HG03139 (cell line): ENCODE measurements at regions not wholly inside any gene's neighbourhood (a gene's known extent, or its start where the extent isn't known, plus 50 kb on each side); places are given as distances from the start of the nearest gene placed in this dataset.

Source experiments
- ATAC-seq: cut with Tn5 transposase; IDR thresholded peaks from one replicate; pipeline ENCODE4 v1.9.1; 2021; ENCODE audit not compliant: unreplicated experiment

DNA sequence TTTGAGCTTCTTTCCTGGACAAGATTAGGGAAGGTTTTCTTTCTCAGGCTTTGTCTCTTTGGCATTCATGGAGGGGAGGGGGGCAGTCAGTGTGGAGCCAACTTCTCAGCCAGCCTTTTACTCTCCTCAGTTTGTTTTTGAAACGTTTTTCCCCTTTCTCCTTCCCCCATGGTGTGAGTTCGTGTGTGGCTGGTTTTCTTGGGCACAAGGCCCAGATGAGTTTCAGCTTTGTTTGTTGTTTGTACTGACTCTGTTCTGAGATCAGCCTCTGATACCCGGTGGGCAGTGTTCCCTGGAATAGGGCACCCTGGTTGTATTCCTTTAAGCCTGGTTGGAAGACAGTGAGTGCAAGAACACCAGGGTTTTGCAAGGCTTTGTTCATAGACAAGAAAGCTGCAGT is 168.2 kb upstream of the RARB start:
- ATAC-seq = no peak

DNA sequence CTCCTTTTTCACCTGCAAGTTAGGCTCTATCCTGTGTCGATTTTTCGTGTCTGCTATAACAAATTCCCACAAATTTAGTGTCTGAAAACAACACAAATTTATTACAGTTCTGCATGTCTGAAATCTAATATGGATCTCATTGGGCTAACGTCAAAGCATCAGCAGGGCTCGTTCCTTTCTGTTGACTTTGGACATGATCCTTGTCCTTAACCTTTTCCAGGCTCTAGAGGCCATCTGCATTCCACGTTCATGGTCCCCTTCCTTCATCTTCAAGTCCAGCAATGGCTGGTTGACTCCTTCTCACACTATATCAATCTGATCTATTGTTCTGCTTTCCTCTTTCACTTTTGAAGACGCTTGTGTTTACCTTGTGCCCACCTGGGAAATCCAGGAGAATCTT is 165.7 kb upstream of the RARB start:
- no peak for ATAC-seq

DNA sequence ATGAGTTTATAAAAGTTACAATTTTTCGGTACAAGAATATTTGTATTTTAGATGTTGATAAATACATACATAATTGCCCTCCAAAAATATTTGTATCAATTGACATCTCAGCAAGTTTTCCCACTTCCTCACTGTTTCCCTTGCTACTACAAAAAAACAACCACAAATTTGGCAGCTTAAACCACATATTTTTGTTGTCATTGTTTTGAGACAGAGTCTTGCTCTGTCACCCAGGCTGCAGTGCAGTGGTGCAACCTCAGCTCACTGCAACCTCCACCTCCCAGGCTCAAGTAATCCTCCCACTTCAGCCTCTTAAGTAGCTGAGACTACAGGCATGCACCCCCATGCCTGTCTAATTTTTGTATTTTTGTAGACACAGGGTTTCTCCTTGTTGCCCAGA is 162.8 kb upstream of the RARB start:
- ATAC-seq = no peak

DNA sequence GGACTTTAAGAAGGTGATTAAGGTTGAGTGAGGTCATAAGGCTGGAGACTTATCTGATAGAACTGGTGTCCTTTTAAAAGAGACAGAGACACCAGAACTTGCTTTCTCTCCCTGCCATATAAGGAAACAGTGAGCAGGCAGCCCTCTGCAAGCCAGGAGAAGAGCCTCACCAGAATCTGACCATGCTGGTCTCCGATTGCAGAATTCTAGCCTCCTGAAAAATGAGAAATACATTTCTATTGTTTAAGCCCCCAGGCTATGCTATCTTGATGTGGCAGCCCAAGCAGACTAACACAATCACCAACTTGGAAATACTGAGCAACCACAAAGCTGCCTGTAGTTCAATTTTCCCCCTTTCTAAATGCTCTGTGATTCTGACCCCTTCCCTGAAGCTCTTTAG is 161.4 kb upstream of the RARB start:
- ATAC-seq = no peak

DNA sequence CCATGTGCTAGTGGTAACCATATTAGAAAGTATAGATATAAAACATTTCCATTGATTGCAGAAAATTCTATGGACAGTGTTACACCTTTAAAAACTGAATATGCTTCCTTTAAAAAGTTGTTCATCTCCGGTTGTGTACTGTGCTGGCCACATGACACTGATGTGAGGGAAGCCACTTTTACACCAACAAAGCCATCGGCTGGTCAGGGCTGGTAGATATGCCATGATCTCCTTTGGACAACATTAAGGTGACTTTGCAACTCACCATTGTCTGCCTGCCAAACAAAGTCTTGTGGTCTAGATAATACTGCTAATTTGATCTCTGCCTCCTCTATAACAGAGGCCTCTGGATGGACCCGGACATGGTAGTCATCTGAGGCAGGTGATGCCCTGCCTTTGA is 156.0 kb upstream of the RARB start:
- ATAC-seq = no peak

DNA sequence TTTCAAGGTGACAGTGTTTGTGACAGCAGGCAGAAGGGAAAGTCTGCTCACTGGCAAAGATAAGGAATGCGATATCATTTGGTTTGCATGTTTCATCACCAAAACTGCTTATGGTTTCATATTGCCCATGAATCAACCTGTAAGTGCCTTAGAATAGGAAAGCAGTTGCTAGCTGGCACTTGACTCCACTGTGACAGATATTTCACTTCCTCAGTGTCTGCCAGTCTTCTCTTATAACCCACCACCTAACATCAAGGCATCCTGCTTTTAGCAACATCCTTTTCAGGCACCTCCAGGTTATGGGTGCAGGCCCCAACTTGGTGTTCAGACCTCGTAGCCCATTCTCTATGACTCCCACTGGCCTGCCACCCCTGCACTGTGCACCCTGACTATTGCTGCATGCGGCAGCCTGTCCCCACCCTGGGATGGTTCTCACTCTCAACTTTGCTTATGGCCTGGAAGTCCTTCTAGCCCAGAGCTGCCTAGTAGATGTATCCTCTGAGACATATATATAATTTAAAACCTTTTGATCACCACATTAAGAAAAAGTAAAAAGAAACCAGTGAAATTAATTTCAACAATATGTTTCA is 154.4 kb upstream of the RARB start:
- no peak for ATAC-seq

DNA sequence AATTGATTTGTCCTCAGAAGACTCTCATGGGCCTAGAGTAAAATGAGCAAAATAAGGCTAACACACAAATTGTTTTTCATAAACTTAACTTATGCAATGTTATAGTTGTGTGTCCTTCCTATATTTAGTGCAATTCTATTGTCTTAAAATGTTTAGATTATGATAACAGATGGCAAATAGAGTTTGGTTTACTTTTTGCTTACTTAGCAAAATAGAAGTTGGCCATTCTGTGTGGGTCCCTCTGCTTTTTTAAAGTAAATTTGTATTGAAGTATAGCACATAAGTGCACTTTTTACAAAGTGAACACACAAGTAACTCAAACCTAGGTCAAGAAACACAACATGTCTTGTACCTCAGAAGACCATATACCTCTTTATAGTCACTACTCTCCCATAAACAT is 150.6 kb upstream of the RARB start:
- no peak for ATAC-seq

DNA sequence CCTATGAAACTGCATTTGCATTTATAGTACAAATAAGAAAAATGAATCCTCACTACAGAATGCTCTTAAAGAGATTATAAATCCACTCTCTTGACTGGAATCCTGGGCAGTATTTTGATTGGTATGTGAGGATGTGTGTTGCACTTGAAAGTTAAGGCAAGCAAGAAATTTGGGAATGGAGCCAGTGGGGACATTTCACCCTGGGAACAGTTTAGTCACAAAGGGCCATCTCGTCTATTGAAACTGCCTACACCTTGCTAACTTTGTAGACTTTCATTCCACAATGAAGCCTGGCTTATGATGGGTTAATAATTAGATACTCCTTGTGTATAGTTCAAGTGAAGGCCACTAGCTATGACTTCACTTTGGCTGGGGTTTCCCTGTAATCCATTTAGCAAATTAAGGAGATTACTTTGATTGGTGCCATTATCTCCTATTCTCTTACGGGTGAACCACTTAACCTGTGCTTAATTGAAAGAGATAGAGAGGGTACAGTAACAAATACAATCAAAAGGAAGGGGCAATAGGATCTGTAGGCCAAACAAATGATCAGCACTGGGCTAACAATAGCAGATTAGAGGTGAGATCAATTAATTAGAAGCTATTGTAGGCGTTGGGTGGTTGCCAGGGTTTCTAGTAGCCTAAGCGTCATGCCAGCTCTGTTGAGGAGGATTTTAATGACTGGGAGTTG is 146.9 kb upstream of the RARB start:
- no peak for ATAC-seq

DNA sequence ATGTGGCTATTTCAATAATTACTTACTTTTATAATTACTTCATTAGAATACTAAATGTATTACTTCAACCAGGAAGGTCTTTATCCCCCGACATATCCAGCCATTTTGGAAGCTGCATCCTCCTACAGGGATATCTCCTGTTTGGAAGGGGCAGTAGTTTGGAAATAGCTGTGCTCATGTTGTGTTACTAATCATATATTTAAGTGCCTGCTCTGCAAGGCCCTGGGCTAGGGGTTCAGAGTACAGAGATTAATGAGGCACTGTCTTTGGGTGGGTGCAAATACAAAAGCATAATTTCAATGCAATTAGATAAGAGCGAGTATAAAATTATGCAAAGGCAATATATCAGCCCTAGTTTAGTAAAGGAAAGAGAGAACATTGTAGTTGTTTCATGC is 146.3 kb upstream of the RARB start:
- ATAC-seq = no peak

DNA sequence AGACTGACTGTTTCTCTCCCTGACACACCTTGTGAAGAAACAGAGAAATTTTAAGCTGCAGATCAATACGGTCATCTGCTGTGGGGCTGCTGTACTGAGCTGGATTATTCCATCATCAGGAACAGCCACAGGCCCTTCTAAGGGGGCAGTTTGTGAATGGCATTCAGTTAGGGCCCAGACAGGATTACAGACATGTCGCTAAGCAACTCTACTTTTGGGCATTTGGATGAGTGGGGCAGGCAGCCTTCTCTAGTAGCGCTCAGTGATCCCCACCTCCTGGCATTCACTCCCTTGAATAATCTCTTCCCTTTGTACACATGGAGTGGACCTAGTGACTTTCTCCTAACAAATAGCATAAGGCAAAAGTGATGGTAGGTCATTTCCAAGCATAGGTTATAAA is 144.4 kb upstream of the RARB start:
- no peak for ATAC-seq

DNA sequence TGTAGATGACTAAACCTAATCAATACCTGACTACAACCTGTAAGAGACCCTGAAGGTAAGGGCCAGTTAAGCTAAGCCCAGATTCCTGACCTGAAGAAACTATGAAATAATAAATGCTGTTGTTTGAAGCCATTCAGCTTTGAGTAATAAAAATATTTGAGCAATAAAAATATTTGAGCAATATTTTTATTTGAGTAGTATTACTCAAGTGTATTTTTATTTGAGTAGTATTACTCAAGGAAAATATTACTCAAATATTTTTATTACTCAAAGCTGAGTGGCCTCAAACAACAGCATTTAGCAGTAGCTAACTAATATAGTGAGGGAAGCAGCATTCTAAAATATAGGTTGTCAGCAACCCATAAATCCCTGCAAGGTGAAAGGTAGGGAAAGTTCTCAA is 143.8 kb upstream of the RARB start:
- ATAC-seq = no peak

DNA sequence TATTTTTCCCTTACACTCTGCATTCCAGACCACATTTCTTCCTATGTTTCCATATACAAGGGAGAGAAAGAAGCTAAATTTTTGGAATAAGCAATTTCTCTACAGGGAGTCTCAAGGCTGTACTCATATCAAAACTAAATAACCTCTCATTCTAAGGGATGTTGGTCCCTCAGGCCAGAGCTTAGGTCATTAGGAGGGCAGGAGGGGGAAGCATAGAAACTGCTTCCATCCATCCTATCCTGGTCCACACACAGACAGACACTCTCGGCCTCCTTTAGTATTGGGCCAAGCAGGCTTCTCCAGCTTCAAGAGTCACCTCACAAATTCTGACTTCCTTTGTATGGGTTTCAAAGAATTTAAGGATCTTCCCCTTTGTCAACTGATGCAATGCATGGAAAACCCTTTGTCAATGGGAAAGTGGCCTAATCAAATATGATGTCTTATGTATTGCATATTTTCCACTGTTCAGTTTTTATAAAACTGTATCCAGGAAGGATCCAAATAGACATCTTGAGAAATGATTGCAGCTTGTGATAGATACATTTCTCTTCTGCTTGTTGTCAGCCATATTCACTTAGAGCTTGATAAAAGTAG is 140.7 kb upstream of the RARB start:
- no peak for ATAC-seq

DNA sequence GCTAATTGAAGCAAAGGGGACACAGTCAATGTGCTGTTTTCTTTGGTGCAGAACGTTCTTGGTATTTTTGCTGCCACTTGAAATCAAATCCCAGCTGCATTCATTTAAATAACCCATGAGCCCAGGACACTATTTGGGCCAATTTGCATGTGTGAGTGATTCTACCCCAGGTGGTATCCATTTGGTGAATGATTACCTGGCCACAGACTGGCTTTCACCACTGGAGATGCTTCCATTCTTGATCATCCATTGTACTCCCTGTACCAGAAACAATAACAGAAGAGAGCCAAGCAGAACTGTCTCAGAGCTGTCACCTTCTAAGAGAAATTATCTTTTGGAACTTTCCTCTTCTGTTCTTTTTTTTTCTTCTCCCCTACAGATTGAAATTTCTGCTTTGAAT is 139.7 kb upstream of the RARB start:
- ATAC-seq = no peak

DNA sequence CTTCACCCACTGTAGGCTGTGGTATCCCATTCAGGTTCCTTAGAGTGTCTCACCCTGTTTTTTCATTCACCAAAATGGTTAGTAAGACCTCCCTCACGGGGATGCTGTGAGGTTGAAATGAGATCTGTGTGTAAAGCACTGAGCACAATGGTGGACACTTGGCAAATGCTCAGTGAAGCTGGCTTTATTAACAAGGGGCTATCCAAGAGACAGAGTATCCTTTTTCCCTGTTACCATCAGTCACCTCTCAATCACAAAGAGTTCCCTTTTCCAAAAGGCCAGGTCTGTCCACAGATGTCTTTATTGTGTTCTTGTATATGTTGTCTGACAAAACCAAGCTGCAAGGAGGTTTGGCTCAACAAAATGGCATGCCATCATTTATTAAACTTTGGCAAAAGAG is 138.9 kb upstream of the RARB start:
- no peak for ATAC-seq

DNA sequence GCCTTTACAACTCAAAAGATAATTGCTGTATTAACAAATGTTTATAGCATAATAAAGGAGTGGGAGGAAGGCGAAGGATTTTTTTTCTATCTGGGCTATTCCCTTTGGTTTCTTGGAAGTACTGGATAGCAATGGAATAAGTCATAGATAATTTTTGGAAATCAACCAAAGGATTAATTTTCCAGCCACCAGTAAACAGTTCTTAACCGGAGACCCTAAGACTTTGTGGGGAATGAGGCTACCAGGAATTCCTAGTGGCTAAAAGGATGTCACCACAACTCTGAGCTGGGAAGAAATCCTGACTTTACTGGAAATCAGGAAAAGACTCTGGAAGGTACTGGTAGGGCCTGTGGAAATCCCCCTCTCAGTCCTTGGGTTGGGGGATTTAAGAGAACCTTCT is 138.4 kb upstream of the RARB start:
- no peak for ATAC-seq

DNA sequence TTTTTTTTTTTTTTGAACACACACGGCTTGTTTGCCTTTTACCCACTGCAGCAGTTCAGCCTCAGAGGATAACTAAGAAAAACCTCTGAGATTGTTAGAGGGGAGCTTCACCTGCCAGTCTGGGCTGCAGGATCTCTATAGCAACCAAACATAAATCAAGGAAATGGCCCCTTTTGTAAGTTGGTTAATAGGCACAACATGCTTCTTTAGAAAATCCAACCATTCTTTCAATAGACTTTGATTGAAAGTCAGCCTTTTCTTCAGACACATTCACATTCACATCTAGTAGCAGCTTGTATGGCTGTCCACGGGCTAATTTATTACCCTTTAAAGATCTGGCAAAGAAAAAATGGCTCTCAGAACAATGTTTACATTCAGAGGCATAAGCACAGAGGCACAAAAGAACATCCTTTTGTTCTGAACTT is 136.6 kb upstream of the RARB start:
- ATAC-seq = no peak

DNA sequence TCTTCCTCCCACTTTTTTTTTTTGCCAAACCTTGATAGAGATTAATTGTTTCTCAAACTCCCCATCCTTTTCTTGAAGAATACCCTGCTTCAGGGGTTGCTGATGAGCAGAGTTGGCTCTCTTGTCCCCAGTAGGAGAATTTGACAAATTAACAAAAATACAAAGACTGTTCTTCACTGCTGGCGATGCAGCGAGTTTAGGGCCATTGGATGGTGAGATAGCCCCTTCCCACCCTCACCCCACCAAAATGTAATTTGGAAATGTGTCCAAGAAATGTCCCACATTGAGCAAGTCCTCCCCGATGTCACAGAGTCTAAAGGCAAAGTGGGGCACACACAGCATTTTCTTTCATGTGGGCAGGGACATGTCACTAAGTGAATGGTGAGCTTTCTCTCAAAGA is 136.0 kb upstream of the RARB start:
- no peak for ATAC-seq

DNA sequence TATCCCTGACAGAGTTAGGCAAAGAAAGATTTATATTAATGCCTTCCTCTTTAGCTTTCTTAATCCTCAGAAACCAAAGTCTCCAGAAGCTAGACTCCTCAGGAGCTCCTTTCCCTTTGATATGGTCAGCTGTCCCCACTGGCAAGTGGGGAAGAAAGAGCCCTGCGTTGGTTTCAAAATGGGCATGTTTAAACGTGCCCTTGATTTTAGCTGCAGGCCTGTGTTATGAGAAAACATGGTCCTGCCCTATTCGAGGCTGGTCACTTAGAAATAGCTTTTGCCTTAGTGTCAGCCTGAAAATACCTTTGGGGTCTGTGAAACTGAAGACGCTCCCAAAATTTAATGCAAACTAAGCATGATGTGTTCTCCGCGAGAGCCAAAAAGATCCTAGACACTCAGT is 135.5 kb upstream of the RARB start:
- no peak for ATAC-seq

DNA sequence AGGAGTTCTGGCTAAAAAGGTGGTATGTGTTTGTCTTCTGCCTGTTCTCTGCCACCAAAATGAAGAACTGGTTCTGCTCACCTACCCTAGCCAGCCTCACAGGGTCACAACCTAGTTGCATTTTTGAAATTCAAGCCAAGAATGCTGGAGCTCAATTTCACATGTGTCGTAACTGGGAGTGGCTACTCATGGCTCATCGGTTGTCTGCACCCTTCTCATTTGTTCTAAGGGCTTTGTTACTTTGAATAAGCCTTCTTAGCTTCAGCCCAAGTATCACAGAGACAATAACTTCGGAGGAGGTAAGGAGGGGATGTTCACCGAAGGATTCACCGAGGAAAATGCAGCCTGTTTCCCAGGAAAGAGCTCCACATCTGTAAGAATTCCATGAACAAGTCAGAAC is 134.3 kb upstream of the RARB start:
- ATAC-seq = no peak

DNA sequence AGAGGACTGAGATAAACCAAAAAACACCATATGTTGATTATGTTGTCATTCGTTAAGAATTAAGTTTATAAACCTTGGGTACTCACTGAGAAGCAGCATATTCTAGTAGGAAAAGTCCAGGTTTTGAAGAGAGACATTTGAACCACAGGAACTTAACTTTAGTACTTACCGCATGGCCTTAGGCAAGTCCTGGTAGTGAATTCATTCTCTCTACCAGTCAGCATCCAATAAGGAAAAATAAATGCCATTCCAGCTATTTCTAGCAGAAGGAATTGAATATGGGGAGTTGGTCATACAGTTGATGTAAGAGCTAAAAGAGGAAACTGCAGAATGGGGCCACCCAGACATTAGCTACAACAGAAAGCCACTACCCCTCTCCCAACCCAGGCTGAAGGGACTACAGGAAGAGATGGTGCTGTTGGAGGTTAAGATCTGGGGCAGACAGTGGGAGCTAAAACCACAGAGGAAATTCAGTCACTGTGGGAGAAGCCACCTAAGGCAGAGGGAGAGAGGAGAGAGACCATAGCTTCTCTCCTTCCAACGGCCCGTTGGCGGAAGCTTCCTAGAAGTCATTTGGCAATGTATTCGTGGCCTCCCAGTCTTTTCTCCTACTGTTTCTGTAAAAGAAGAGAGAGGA is 133.8 kb upstream of the RARB start:
- ATAC-seq = no peak

DNA sequence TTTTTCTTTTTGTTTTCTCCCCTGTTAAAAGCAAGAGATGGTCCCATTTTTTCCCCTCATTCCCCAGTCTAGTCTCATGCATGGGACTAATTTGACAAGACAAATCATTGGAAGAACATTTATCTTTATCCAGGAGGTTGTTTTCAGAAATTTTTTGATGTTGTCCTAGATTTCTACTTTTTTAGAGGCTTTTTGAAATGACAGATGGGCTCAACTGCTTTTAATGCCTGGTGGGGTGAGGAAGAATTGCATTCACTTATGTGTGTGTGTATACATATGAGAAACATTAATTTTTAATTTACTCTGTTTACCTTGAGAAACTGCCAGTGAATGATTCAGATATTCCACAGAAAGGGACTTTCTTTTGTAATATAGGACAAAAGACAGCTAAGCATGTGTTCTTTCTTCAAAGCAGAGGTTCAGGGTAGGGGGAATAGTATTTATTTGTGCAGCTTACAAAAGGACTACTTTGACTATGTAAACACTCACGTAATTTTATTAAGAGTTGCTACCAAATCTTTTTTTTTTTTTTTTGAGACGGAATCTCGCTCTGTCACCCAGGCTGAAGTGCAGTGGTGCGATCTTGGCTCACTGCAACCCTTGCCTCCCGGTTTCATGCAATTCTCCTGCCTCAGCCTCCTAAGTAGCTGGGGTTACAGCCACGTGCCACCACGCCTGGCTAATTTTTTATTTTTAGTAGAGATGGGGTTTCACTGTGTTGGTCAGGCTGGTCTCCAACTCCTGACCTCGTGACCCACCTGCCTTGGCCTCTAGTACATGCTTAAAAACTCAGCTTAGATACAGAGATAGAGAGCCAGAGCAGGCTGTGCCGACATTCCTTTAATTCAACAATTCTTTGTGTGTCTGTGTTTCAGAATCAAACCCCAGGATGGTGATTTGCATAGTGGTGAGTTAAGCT is 130.1 kb upstream of the RARB start:
- ATAC-seq = no peak
